ENCODE measurements at regions not wholly inside any gene's neighbourhood (a gene's known extent, or its start where the extent isn't known, plus 50 kb on each side); places are given as distances from the start of the nearest gene placed in this dataset.

DNA sequence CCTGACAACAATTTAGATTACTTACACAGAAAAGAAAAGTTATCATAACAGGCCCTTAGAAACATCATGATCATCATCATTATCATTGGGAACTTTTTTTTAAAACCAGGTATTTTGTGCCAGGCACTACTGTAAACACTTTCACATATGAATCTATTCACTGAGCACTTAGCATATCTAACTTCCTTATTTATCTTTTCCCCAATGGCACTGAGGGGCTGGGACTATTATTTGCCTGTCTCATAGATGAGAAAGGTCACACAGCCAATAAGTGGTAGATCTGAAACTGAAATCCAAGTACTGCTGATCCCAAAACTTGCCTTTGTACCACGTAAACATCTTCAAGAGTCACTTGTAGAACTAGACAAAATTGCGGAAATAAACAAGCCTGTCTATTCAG is 184.2 kb upstream of the RBPJ start:
- DNase-seq (ENCODE audit: low read depth, low spot score) = no peak

DNA sequence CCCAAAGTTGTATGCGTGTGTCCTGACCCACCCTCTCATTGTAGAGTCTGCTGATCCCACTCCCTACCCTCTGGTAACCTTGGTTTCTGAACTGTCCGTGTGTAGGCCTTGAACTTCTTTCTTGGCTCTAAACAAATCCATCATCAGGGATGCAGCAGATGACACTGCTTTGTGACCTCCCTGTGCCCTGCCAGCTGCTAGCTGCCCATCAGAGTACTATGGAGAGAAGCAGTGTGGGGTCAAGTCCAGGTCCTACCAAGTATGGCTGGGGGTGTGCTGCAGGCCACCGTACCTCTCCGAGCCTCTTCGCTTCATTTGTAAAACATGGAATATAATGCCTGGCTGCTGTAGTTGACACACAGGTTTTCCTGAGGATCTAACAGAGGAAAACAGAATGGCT is 183.5 kb upstream of the RBPJ start:
- no peak for DNase-seq (ENCODE audit: low read depth, low spot score)

DNA sequence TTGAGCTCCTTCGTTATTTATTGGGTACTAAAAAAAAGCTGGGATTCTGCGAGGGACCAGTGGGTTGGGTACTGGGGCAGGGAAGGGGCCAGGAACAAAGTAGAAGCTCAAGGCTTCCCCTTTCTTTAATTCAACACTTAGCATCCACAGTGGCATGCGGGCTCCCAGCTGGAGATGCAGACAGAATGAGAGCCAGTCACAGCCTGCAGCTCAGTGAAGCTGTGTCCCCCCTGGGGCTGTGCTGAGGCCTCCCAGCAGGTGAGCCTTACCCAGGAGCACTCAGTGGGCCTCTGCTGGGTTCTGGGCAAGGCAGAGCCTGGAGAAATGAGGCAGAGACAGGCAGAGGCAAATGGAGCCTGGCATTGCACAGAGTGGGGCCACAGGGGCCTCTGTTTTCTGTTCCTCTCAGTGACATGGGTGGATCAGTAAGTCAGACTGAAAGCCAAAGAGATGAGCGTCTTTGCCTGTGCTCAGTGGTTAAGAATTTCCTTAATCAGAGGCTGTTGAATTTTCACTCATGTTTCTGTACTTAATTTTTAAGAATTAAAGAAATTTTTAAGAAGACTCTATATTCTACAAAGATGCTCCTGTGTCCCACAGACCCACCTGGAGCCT is 181.4 kb upstream of the RBPJ start:
- DNase-seq (ENCODE audit: low read depth, low spot score) = no peak

DNA sequence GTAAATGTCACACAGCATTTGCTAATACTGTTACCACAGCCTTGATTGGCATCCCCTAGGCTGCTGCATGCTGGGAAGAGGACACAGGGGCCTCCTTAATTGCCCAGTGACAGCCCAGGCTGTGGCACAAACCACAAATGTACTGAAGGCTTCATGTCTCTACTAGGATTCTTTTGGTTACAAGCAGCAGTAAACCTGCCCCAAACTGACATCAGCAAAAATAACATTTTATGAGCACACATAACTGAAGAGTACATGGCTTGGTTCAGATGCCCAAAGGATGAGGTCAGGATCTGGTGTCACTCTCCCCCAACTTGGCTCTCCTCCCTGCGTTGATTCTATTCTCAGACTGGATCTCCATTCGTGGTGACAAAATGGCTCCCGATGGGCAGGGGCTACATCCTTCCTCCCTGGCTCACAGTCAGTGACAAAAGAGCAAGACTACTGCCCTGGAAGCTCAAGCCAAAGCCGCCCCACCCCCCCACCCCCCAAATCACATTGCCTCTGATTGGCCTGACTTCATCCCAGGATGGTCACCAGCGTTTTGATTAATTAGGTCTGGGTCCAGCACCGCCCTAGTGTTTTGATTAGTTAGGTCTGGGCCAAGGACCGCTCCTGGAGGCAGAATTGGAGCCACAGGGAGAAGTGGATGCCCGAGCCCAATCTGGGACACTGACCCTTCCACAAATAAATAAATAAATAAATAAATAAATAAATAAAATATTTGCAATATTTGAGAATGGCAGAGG is 180.5 kb upstream of the RBPJ start:
- DNase-seq (ENCODE audit: low read depth, low spot score) = peak; percentile 77

DNA sequence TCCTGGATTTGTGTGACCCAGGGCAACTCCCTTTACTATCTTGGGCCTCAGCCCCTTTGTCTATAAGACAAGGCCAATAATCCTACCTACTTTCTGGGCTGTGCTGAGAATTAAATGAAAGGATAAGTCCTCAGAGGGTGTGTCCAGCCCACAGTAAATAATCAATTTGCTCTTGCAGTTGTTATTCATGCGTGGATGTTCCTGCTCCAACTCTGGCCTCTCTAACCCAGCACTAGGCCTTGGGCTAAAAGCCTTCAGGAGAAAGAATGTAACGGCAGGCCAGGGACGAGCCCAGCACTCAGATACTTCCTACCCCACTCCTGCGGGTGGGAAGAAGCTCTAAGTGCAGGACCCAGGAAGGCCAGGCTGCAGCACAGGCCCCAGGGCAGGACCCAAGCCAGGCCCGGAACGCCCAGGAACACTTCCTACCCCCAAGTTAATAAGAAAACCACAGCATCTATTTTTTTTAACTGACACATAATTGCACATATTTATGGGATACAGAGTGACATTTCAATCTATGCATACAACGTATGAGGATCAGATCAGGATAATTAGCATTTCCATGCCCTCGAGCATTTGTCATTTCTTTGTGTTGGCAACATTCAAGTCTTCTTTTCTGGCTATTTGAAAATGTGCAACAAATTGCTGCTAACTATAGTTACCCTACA is 179.6 kb upstream of the RBPJ start:
- DNase-seq (ENCODE audit: low read depth, low spot score) = peak; percentile 27

DNA sequence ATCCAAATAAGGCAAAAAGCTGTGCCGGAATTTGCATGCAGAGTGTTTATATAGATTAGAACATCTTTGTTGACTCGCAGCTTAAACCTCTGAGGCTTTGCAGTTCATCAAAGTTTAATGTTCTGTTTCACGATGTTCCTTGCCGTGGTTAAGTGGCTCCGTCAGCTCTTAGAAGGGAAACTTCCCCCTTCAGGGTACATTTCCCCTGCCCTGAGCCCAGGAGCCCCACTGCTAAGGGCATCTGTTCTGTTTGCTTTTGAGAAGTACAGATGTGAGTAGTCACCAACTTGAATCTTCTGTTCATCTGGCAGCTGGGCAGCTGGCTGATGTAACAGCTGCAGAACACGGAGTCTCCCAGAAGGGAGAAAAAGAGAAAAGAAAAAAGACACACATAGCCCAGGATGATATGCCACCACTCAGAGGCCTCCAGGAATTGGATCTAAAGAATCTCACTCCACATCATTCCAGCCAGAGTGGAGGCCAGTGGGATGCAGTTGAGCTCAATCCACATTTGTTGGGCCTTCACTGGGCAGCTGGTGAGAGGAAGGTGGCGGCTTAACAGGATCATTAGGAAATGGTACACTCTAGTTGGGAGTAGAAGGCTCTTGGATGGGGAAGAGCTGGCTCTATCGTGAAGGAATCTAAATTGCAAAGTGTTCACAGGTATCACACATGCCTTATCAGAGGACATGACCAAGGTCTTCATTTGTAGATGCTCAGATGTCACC is 178.7 kb upstream of the RBPJ start:
- DNase-seq (ENCODE audit: low read depth, low spot score) = peak; percentile 28

DNA sequence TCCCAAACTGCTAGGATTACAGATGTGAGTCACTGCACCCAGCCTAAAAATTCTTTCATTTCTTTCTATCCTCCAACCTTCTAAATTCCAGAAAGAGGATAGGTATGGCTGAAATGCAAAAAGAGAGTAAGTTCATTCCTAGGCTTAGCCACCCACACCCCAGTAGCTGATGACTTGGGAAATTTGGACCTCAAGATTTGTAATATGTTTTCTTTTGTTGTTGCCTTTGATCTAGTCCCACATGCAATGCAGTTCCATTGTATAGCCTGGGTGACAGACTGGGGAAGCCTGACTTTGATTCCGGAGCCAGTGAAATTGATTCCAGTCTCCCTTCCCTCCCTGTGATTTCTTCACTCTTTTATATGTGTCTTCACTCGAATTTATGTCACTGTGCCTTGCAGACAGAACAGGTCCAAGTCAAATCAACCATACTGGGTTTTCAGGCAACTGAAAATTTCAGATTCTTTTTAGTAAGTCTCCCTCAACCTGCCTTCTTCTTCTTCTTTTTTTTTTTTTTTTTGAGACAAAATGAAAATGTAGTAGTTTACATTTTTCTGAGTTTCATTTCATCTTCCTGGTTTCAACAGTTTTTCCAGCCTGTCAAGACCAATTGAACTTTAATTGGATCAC is 176.2 kb upstream of the RBPJ start:
- peak; percentile 16 for DNase-seq (ENCODE audit: low read depth, low spot score)

DNA sequence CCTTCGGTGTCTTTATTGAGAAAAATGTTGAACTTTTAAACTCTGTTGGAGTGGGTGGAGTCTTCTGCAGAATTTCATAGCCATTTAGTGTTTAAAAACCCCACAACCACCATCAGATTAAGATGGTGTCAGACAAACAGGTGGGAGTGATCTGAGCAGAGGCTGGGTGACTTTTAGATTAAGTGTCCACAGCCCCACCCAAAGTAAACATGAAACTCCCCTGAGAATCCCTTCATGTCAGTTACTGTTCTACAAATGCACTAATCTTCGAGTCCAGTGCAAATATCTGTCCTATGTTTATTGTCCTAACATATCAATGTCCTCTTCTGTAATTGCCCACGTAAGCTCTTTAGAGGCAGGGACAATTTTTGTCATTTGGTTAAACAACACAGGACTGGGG is 175.6 kb upstream of the RBPJ start:
- no peak for DNase-seq (ENCODE audit: low read depth, low spot score)

DNA sequence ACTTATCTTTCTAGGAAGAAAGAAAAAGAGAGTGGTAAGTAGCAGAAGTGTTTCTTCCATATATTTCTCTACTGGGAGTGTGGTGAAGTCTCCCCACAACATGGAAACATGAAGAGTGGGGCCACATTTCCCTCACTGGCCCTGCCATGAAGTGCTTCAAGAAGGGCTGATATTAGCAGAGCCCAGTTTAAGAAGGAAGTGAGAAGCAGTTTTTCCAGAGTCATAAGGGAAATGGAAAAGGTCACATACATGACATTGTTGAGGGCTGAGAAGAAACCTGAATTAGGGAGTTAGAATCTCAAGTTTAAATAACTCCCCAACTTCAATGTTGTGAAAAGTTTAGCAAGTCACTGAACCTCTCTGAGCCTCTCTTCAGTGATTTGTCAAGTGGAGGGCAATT is 171.9 kb upstream of the RBPJ start:
- no peak for DNase-seq (ENCODE audit: low read depth, low spot score)

DNA sequence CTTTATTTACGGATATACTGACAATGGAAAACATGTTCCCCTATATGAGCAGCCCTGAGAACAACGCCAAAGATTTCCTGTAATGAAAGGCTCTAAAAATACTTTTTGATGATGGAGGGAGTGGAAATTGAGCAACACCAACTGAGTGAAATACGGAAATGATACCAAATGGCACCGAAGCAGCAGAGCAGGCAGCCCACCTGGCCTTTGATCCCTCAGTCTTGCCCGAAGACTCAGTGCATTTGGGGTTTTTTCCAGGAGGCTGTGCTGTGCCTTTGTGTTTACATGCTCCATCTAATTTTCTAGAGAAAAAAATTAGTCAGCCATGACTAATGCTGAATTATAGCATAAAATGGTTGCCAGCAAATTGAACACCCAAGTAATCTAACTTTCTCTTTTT is 169.9 kb upstream of the RBPJ start:
- DNase-seq (ENCODE audit: low read depth, low spot score) = peak; percentile 15

DNA sequence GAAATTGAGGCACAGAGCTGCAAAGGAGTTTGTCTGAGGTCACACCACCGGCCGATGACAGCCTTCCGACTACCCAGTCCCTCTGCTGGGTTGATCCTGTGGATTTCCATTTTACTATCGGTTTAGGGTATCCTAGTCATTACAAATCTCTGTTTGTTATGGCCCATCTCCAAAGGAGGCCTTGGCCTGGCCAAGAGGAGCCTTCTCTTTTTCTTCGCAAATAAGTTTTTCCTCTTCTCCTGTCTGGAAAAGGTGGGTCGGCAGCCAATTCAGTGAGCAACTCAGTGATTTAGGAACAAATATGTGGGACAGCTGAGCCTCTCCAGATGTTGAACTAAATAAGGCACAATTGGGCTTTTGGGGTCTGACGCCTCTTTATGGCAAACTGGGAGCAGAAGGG is 169.2 kb upstream of the RBPJ start:
- peak; percentile 26 for DNase-seq (ENCODE audit: low read depth, low spot score)

DNA sequence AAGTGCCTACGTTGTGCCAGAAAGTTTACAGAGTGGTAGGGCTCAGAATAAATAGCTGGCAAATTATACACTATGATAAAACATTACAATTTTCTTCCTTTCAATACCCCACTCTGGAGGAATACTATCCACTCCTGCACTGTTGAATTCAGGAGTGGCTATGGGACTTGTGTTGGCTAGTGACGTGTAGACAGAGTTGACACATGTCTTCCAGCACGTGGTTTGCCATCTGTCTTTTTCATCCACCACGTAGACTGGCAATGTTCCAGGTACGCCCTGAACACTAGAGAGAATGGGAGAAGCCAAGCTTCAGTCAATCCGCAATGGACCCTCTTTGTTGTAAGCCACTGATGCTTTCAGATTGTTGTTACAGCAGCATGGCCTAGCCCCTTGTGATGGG is 168.8 kb upstream of the RBPJ start:
- no peak for DNase-seq (ENCODE audit: low read depth, low spot score)

DNA sequence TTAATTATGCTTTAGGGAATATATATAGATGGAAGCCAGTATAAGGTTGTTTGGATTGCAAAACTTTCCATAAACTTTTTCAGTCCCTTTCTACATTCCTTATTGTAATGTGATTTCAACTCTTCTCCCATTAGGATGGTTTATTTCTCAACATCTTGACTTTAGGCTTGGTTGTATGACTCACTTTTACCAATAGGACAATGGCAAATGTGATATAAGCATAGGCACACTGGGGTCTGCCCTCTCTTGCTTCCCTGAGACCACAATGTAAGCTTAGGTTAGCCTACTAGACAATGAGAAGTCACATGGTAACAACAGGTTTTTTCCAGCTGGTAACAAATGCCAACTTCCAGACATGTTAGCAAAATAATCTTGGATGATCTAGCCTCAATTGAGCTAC is 163.3 kb upstream of the RBPJ start:
- no peak for DNase-seq (ENCODE audit: low read depth, low spot score)

DNA sequence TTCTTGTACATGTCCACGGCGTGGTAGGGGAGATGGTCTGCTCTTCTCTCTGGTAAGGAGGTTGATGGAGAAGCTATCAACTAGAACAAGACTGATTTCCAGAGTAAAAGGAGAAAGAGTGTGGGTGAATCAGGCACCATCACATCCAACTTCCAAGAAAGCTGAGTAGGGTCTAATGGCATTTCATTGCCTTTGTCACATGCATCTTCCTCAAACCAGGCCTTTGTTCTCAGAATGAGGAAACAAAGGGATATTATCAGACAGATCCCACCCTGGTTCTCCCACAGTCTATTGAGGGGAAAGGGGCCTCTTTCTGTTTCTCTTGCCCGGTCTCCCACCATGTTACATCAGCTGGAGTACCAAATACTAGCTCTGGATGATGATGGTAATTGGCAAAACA is 160.2 kb upstream of the RBPJ start:
- DNase-seq (ENCODE audit: low read depth, low spot score) = no peak

DNA sequence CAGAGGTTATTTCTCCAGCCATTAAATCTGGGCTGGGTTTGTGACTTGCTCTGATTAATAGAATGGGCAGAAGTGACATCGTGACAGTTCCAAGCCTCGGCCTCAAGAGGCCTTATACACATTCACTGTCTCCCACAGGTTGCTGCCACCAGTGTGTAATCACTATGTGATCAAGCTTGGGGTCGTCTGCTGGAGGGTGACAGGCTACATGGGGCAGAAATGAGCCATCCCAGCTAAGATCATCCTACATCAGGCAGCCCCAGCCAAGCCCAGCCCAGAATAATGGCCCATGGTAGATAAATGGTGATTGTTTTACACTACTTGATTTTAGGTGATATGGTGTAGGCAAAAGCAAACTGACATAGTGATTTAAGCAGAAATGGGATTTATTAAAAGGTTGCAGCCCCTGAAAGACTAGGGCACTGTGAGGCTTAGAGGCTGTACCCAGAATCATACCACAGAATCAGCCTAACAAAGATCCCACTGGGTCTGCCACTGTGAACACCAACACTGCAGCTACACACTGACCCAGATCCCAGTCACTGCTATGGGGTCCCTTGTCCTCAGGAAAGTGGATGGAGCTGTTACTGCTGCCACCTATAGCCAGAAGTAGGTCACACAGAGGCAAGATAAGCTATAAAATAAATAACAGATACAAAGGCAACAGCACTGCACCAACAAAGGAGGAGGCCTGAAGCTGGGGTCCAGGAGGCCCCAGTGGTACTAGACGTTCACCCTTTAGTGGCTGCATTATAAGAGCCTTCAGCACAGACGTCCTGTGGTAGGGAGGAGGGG is 159.6 kb upstream of the RBPJ start:
- no peak for DNase-seq (ENCODE audit: low read depth, low spot score)

DNA sequence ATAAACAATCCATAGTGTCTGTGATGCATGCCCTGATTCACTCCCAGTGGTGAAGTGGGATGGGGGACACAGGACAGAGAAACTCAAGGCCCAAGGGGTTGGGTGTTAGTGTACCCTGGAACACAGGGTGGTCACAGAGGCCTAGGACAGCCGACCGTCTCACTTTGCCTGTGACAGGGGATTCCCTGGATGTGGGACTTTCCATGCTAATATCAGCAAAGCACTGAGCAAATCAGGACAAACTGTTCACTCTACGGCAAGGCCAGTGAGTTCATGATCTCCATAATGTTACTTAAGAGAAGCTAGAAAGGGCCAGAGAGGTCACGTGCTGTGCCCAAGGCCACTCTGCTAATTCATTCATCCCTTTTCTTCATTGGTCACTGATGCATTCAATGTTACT is 158.7 kb upstream of the RBPJ start:
- no peak for DNase-seq (ENCODE audit: low read depth, low spot score)

DNA sequence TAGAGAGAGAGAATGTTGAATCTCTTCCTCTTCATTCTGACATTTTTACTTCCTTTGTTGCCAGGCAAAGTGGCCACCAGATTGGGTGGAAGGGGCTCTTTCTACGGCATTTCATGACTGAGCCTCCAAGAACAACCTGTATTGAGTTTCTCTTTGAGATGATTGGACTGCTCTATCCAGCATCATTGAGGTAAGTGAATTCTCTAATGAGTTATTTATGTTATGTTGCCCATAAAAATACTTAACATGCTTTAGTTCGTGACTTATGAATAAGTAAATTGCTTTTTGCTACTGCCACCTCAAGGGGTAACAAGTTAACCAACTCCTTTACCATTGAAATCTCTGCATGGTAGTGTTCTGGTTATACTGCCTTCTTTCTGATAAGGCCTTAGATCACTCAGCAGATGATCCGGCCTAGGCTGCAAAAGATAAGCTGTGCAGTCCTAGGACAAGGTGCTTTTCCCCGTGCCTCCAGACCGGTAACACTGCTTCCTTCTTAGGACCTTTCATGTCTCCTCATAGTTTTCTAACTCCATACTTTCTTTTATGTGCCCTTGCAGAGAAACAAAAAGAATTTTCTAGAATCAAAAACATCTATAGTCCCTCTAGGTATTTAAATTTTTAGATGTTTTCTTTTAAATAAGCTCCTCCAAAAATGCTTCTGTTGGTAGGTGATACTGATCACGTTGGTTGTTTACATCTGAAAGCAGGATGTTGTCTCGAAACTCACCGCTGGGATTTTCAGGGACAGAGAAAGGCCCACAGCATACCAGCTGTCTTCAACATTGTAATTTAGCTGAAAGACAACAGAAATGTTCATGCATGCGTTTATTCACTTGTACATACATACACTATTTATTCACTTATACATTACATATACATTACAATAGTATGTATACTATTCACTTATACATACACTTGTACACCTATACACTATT is 157.1 kb upstream of the RBPJ start:
- no peak for DNase-seq (ENCODE audit: low read depth, low spot score)

DNA sequence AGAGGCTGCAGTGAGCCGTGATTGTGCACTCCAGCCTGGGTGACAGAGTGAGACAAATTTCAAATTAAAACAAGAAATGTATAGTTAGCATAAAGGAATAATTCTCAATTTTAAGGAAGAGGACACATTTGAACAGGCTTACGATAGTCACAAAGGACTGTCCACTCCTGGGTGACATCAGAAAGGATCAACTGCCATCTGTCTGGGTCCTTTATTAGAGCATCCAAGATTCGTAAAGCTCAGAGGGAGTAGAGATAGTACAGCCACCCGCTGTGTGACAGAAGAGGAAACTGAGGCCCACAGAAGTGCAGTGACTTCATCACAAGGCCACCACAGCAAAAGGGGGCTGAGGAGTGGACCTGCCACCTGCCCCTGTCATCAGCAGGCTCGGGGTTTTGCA is 149.3 kb upstream of the RBPJ start:
- no peak for DNase-seq (ENCODE audit: low read depth, low spot score)

DNA sequence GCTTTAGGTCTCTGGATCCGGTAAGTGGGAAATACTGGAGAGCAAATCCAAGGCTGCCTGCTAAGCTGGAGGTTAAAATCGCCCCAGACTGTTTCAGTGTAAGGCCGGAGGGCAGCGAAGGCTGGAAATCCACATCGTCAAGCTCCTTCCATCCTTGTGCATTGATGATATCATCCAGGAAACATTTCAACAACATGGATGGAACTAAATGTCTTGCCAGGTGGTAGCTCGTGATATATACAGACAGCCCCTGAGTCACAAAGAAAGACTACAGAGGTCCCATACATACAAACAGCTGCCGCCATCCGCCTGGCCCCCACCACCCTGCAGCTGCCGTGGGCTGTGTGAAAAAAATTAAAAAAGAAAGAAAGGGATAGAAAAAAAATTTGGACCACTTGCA is 148.9 kb upstream of the RBPJ start:
- peak; percentile 63 for DNase-seq (ENCODE audit: low read depth, low spot score)

DNA sequence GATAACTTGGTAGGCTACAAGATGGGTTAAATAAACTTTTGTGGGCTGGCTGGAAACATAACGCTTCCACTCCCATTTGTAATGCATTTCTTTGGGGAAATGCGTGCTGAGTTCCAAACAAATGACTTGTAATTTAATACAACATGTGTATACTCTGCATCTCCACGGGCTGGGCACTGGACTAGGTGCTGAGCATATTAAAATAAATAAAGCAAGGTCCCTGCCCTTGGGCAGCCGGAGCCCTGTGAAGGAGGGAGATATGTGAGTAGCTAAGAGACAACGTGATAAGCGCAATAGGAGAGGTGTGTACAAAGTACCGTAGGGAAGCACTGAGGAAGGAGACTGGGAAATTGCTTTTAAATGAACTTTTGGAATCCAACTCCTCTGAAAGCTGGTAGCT is 147.2 kb upstream of the RBPJ start:
- no peak for DNase-seq (ENCODE audit: low read depth, low spot score)

All from astrocyte of the hippocampus (primary cell).